Endothelial cell of hepatic sinusoid (primary cell): ENCODE measurements at regions not wholly inside any gene's neighbourhood (a gene's known extent, or its start where the extent isn't known, plus 50 kb on each side); places are given as distances from the start of the nearest gene placed in this dataset.

ENCODE experiments used
- in situ Hi-C: cut with HindIII; loops from 2 replicates; pipeline ENCODE4 v1.10.0; 2017; ENCODE audit warnings: low sequenced_read_pairs

- in situ Hi-C loops = no loop called here
These were observed 109.9 kb upstream of the TIAM2 start for GRCh38 chr6:154885214-154885613.

GRCh38 chr6:154886016-154886415 is 109.1 kb upstream of the TIAM2 start:
- in situ Hi-C loops = no loop called here

- in situ Hi-C loops = no loop called here
These were observed 108.6 kb upstream of the TIAM2 start for GRCh38 chr6:154886471-154886870.

GRCh38 chr6:154887051-154887450 is 108.1 kb upstream of the TIAM2 start:
- in situ Hi-C loops = no loop called here

GRCh38 chr6:154888421-154889295 is 106.5 kb upstream of the TIAM2 start:
- in situ Hi-C loops = no loop called here

- in situ Hi-C loops = no loop called here
These were observed 104.2 kb upstream of the TIAM2 start for GRCh38 chr6:154890874-154891273.

- in situ Hi-C loops = no loop called here
These were observed 103.2 kb upstream of the TIAM2 start for GRCh38 chr6:154891901-154892300.

- in situ Hi-C loops = no loop called here
These were observed 101.2 kb upstream of the TIAM2 start for GRCh38 chr6:154893917-154894316.

- in situ Hi-C loops = no loop called here
These were observed 100.2 kb upstream of the TIAM2 start for GRCh38 chr6:154894902-154895301.

GRCh38 chr6:154895841-154896240 is 99.3 kb upstream of the TIAM2 start:
- in situ Hi-C loops = no loop called here

GRCh38 chr6:154898821-154899220 is 96.3 kb upstream of the TIAM2 start:
- in situ Hi-C loops = no loop called here

- in situ Hi-C loops = no loop called here
These were observed 95.2 kb upstream of the TIAM2 start for GRCh38 chr6:154899824-154900463.

GRCh38 chr6:154901876-154902552 is 93.1 kb upstream of the TIAM2 start:
- in situ Hi-C loops = no loop called here

- in situ Hi-C loops = no loop called here
These were observed 87.8 kb upstream of the TIAM2 start for GRCh38 chr6:154907291-154907690.

- in situ Hi-C loops = no loop called here
These were observed 86.4 kb upstream of the TIAM2 start for GRCh38 chr6:154908723-154909122.

GRCh38 chr6:154909311-154909710 is 85.8 kb upstream of the TIAM2 start:
- in situ Hi-C loops = no loop called here

- in situ Hi-C loops = loop anchor here (5.0 kb wide), 1 partner anchor 62 kb away; no protein-coding TSS in a partner anchor
These were observed 85.3 kb upstream of the TIAM2 start for GRCh38 chr6:154909821-154910220.

GRCh38 chr6:154914288-154914687 is 80.8 kb upstream of the TIAM2 start:
- in situ Hi-C loops = loop anchor here (5.0 kb wide), 1 partner anchor 58 kb away; no protein-coding TSS in a partner anchor

GRCh38 chr6:154916857-154917256 is 78.3 kb upstream of the TIAM2 start:
- in situ Hi-C loops = no loop called here

GRCh38 chr6:154917941-154918340 is 77.2 kb upstream of the TIAM2 start:
- in situ Hi-C loops = no loop called here

- in situ Hi-C loops = loop anchor here (5.0 to 10.0 kb wide), 2 partner anchors 48 to 395 kb away; partner anchors contain the start of gene TFB1M
These were observed 75.3 kb upstream of the TIAM2 start for GRCh38 chr6:154919806-154920205.
